ENCODE measurements at regions not wholly inside any gene's neighbourhood (a gene's known extent, or its start where the extent isn't known, plus 50 kb on each side); places are given as distances from the start of the nearest gene placed in this dataset.

DNA sequence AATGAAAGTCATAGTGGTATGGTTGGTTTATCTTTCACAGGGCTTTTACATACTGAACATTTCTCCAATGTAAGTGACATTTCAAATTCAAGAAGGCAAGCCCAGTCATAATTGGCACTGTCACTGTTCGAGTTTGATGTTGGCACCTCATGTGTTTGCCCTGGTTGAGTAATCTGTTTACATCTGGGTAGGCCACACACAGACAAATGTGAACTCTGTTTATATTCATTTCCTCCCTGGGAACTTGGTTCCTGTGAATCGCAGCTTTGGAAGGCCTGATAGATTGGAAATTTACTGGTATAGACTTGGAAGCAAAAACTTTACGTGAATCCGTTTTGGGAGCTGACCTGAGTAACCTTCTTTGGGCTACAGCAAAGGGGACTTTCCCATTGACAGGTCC is 395.2 kb upstream of the AZI2 start:
- DNase-seq: no peak

GRCh38 chr3:28745436-28745835 is 396.8 kb upstream of the AZI2 start:
- DNase-seq: no peak

DNA sequence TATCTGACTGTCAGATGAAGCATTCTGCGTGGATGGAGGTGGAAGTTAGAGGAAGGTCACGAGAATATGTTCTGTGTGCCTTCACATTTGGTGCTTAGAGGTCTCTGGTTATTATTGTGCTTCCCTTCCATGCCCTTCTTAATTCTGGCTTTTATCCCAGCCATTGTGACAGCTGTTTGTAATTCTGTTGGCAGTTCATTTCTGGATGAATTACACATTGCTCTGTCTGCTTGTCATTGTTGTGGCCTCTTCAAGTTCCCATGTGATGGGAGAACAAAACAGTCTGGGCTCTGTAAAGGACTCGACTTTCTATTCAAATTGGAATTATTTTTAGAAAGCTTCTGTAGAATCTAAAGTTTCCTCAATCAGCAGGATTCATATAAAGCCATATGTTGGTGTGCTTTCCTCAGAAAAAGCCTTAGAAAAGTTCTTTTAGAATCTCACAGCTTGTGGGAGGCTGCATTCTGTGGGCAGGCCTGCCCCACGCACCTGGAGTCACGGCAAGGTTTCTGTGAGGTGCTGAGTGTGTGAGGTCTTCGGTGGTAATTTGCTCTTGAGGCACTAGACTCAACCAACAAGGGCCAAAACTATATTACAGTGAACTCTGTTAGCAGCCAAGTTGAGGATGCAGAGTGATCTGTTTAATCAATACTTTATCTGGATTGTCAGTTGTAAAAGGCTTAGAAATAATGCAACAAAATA is 397.4 kb upstream of the AZI2 start:
- DNase-seq: no peak

DNA sequence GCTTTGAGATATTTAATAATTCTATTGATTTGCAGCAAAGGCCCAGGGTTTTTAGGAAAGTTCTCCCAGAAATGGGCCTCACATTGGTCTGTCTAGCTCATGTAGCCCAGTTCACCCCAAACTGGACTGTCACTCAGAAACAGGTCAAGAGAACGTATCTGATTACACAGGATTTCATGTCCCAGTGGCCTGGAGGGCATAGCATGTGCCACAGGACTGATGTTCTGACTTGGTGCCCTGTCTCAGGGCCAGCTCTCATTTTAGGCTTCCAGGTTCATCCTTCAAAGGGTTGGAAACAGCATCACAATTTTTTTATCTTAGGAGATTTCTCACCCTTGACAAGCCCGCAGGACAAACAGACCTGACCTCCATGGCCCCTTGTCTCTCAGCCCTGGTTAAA is 398.4 kb upstream of the AZI2 start:
- DNase-seq: no peak

DNA sequence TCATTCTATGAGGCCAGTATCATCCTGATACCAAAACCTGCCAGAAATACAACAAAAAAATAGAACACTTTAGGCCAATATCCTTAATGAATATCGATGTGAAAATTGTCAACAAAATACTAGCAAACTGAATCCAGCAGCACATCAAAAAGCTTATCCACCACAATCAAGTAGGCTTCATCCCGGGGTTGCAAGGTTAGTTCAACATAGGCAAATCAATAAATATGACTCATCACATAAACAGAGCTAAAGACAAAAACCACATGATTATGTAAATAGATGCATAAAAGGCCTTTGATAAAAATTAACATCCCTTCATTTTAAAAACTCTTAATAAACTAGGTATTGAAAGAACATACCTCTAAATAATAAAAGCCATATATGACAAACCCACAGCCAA is 403.2 kb upstream of the AZI2 start:
- DNase-seq: no peak

DNA sequence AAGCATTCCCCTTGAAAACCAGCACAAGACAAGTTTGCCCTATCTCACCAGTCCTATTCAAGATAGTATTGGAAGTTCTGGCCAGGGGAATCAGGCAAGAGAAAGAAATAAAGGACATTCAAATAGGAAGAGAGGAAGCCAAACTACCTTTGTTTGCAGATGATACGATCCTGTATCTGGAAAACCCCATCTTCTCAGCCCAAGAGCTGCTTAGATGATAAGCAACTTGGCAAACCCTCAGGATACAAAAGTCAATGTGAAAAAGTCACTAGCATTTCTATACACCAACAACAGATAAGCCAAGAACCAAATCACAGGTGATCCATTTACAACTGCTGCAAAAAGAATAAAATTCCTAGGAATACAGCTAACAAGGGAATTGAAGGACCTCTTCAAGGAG is 403.7 kb upstream of the AZI2 start:
- no peak for DNase-seq

DNA sequence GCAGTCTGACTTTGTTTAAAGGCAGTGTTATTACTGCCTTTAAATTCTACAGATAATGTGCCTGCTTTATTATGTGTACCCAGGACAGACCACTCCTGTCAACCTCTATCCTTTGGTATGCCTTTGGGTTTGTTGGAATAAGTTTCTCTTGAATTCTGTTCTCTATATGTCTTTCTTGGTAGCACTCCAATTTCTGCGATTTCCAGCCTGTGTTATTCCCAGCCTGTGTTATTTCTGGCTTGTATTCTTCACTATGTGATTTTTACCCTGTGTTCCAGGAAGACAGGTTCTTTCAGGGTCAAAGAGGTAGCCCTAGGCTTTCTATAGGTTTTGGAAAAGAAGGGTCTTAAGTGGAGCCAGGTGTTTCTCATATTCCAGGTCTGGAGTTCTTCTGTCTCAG is 407.4 kb upstream of the AZI2 start:
- DNase-seq: no peak

DNA sequence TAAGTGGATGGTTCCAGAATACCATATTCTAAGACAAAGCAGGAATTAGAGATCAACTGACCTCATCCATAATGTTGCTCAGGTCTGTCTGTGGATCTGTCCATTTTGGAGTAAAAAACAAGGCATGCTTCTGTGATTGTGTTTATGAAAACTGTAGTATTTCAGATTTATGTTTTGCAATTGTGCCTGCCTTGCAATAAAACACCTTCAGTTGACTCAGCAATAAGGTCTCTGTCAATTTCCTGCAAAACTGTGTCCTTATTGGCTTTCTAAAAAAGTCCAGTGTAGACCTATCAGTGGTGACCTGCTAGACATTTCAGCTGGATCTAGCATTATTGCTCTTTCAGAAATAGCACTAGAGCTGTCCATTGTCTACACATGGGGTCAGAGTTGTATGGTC is 409.5 kb upstream of the AZI2 start:
- DNase-seq: no peak

- DNase-seq: no peak
Observed at GRCh38 chr3:28761375-28761774, 412.8 kb upstream of the AZI2 start.

- DNase-seq: no peak
Observed at GRCh38 chr3:28765194-28765593, 416.6 kb upstream of the AZI2 start.

DNA sequence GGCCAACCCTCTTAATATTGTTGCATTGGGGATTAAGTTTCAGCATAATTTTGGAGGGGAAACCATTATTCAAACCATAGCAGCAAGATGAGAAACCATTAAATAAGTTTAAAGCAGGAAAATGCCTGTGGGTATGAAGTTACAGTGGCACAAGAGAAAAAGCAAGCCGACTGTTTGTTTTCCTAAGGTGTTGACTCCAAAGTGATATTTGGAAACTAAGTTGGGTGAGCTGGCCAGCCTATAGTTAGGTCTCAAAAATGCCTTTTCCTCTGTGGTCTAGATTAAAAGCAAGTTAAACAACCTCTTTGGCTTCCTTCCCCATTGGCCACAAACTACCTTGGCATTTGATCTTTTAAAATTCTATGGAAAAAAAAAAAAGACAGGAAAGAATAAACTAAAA is 419.8 kb upstream of the AZI2 start:
- no peak for DNase-seq

DNA sequence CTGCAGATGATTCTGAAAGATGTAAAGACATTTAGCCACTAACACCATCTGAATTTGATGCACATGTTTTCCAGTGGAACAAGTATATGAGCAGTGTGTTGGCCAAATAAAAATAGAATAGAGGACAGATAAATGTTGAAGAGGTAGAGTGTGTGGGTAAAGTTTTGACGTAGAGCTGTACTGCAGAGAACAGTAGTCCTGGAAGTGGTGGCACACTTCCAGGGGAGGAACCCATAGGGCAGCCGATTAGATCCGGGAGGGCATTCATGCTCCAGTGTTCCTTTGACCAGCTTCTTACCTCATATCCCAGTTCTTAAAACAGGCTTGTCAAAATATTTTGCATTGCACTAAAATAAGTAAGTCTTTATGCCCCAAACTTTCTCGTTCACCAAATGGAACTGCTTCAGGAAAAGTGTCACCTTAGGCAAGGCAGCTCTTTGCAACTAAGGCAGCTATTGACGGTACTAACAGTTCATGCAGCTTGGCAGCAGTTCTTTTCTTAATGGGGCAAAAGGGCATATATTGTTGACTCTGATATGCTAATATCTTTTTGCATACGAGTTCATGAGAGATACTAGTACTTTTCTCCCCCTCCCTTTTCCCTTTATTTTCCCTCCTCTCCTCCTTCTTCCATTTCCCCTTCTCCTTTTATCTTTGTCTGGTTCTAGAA is 429.3 kb upstream of the AZI2 start:
- no peak for DNase-seq

DNA sequence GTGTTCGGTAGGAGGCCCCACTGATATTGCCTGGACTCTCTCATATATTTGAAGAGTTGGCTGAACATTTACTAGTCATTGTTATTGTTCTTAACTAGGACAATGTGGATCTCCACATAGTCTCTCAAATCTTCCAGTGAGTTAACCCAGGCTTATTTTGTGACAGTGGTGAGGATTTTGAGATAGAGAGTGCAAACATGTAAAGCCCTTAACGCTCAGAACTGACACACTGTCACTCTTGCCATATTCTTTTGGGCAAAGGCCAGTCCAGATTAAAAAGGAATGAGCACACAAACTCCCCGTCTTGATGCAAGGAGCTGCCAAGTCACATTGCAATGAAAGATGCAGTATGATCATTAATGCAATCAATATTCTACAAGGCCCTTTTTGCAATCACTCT is 431.9 kb upstream of the AZI2 start:
- no peak for DNase-seq

DNA sequence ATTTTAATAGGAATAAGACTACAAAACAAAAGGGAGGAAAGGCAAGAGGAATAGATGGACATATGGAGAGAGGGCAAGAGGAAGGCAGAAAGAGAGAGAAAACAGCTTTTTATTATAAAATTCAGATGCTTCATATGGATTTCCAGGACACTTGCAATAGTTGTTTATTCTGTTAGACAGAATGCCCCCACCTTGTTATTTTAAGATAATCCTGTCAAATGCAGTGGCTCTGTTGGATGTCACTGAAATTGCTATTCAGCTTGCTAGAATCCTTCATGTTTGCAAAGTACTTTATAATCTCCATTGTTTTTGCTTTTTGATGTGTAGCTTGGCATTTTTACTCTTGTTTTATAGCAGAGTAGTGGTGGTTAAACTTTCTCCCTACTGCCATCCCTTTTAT is 432.4 kb upstream of the AZI2 start:
- no peak for DNase-seq

GRCh38 chr3:28786446-28786845 is 437.8 kb upstream of the AZI2 start:
- DNase-seq: no peak

DNA sequence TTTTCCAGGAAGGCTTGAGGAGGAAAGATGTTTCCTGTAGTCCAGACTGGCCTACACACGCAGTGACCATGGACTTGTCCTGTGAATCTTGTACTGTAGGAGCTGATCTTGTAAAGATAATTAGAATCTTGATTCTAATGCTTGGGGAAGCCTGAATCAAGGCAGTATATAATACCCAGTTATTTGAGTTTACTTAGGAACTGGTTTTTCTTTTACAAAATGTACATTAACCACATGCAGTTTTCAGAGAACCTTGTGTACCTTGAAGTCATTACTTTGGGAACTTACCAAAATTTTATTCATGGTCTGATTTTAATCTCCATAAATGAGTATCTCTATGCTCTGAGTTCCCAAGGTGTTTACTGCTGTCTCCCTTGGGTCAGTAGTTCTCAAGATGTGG is 439.9 kb upstream of the AZI2 start:
- DNase-seq: no peak

GRCh38 chr3:28791713-28792255 is 443.2 kb upstream of the AZI2 start:
- no peak for DNase-seq

DNA sequence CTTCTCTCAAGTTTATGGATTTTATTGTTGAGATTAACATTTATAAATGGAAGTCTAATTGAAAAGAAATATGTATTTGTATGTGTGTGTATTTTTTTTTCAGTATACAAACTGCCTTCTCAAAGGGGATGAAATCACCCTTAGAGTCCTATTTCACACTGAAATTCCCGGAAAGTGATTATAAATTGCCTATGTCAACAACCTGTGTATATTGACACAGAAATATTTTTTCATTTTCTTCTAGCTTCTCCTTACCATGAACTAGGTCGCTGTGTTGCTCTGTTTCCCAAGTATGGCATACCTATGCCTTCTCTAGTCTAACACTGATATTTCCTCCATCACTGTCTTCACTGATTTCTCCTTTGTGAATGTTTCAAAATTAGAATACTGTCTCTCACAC is 444.0 kb upstream of the AZI2 start:
- DNase-seq: no peak

- no peak for DNase-seq
Observed at GRCh38 chr3:28799084-28799483, 450.5 kb upstream of the AZI2 start.

- DNase-seq: no peak
Observed at GRCh38 chr3:28800203-28800602, 451.6 kb upstream of the AZI2 start.

DNA sequence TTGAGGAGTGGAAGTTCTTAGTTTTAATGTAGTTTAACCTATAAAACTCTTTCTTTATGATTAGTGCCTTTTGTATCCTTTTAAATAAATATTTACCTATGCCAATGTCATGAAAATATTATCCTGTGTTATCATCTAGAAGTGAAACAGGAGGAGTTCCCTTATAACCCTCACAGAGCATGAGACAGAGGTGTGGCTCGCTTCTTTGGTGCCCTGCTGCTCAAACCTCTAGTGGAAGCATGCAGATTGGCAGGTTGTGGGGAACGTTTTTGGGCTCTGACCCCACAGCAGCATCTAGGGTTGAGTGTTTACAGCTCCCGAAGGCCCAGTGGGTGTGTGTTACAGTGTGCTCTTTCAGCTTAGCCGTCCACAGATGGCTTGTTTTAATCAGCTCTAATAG is 459.4 kb upstream of the AZI2 start:
- DNase-seq: no peak

- no peak for DNase-seq
Observed at GRCh38 chr3:28816017-28816416, 464.9 kb upstream of the RBMS3 start.

DNA sequence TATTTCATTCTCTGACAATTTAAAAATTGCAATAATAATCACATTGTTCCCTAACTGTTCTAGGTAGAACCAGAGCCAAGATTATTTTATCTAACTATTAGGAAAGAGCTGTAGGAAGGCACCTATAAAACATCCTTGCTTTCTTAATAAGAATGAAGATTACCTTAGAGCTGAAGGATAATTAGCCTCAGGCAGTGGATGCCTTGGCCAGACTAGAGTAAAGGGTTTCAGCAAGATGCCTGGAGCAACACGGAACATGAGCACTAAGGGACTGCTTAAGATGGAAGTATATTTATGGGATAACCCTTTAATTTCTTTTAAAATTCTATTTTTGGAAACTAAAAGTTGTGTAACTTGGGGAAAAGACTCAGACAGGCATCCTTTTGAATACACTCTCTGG is 456.6 kb upstream of the RBMS3 start:
- no peak for DNase-seq

DNA sequence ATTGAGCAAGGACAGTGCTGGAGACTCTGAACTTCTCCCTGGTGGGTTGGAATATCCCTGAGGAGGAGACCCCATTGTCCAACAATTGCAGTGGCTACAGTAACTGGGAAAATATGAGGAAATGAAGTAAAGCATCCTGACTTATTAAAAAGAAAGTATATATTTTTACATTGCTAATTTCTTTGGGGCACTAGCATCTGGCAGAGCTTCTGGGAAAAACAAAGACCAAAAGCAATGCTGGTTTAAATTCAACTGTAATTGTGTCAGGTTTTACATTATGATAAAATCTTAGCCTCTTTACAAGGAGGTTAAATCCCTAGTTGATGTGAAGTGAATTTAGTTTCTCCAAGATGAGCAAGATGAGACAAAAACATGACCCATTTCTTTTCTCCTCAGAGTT is 454.0 kb upstream of the RBMS3 start:
- DNase-seq: no peak

GRCh38 chr3:28835249-28835648 is 445.6 kb upstream of the RBMS3 start:
- DNase-seq: no peak
